A673 (cell line): ENCODE measurements at regions not wholly inside any gene's neighbourhood (a gene's known extent, or its start where the extent isn't known, plus 50 kb on each side); places are given as distances from the start of the nearest gene placed in this dataset.

ENCODE experiments used
- BruUV-seq: library from RNA; stranded (reverse); fragments of 400-500 nt; replicated peaks from 2 replicates; lab custom pipeline; 2021; lab: Mats Ljungman, UMichigan
- CTCF ChIA-PET: fragments of 300-600 bp; sonication (Branson Sonifier 250); formaldehyde crosslinking; loops from one replicate; lab custom pipeline; 2022; ENCODE audit warnings: antibody characterized with exemption; lab: Charles Lee
- POLR2A ChIA-PET: fragments of 300-600 bp; sonication (Branson Sonifier 250); formaldehyde crosslinking; loops from one replicate; lab custom pipeline; 2022; ENCODE audit warnings: antibody characterized with exemption; ENCODE audit not compliant: low non-redundant PET; lab: Charles Lee
- DNase-seq: peaks from one replicate; pipeline ENCODE4 v3.0.0-alpha.2; 2015; ENCODE audit warnings: low spot score
- H3K27ac ChIP-seq: fragments of 200-600 bp; sonication (generic); 2 replicates; pipeline ENCODE4 v1.5.1; 2016; ENCODE audit warnings: mixed run types, low read depth, mild to moderate bottlenecking, mixed read lengths, antibody characterized with exemption, low read length; ENCODE audit not compliant: poor library complexity, severe bottlenecking
- H3K27me3 ChIP-seq: fragments of 200-600 bp; sonication (generic); replicated peaks from 2 replicates; pipeline ENCODE4 v1.6.1; 2017; ENCODE audit warnings: mixed run types, low read depth, mild to moderate bottlenecking, mixed read lengths, antibody characterized with exemption, low read length; ENCODE audit not compliant: insufficient read depth, poor library complexity
- H3K36me3 ChIP-seq: fragments of 200-600 bp; sonication (generic); 2 replicates; pipeline ENCODE4 v1.6.1; 2016; ENCODE audit warnings: mixed run types, mild to moderate bottlenecking, mixed read lengths, antibody characterized with exemption, low read length; ENCODE audit not compliant: insufficient read depth, poor library complexity, severe bottlenecking
- H3K4me1 ChIP-seq: fragments of 200-600 bp; sonication (generic); 2 replicates; pipeline ENCODE4 v1.6.1; 2017; ENCODE audit warnings: mixed run types, mild to moderate bottlenecking, mixed read lengths, antibody characterized with exemption, low read length; ENCODE audit not compliant: insufficient read depth, poor library complexity, severe bottlenecking
- H3K4me3 ChIP-seq: fragments of 200-600 bp; sonication (generic); 2 replicates; pipeline ENCODE4 v1.5.1; 2016; ENCODE audit warnings: low read depth, mixed run types, mild to moderate bottlenecking, mixed read lengths, low read length; ENCODE audit not compliant: poor library complexity, severe bottlenecking
- H3K9me3 ChIP-seq: fragments of 200-600 bp; sonication (generic); 2 replicates; pipeline ENCODE4 v1.6.1; 2016; ENCODE audit warnings: mixed run types, low read depth, mild to moderate bottlenecking, mixed read lengths, antibody characterized with exemption, low read length; ENCODE audit not compliant: poor library complexity, severe bottlenecking
- EZH2 ChIP-seq: fragments of 200-600 bp; sonication (generic); IDR thresholded peaks from 2 replicates; pipeline ENCODE4 v1.6.1; 2017; ENCODE audit warnings: borderline replicate concordance, low read depth, mild to moderate bottlenecking, mixed read lengths, antibody characterized with exemption, low read length; ENCODE audit not compliant: poor library complexity, severe bottlenecking
- intact Hi-C: fragments of 100-400 bp; cut with micrococcal nuclease; formaldehyde crosslinking; loops from one replicate; pipeline ENCODE4 v1.10.0; 2022; ENCODE audit not compliant: unreplicated experiment

DNA sequence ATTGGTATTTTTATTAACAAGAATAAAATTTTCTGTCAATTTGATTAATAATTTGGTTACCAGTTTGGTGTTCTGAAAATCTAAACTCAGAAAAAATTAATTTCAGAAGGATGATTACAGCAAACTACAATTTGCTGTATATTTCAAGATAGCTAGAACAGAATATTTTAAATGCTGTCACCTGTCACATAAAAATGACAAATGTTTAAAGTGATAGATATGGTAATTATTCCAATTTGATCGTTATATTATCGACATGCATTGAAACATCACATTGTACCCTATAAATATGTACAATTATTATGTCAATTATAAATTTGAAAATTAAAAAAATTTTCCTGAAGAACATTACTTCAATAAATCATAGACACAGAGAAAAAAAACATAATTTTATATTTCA lies 56.9 kb upstream of the SLITRK5 start:
- no peaks in the 10 kb centered on the region for H3K4me1 ChIP-seq
- H3K27me3 ChIP-seq = no peaks in the 10 kb centered on the region
- H3K9me3 ChIP-seq = no peaks in the 10 kb centered on the region
- ChIA-PET CTCF (no interaction called here), POLR2A (no interaction called here)
- DNase-seq = no peak
- H3K36me3 ChIP-seq = no peaks in the 10 kb centered on the region
- BruUV-seq = no TSS peak
- intact Hi-C loops = no loop called here
- no peak overlapping the region for H3K4me3 ChIP-seq
- TF ChIP-seq EZH2 = no peak
- no peak overlapping the region for H3K27ac ChIP-seq
